ENCODE measurements at regions not wholly inside any gene's neighbourhood (a gene's known extent, or its start where the extent isn't known, plus 50 kb on each side); places are given as distances from the start of the nearest gene placed in this dataset.

- TF ChIP-seq CTCF (conservative IDR thresholded peaks at IDR 0.05; ENCODE audit: low read length) (no peak), EZH2phosphoT487 (IDR thresholded peaks at IDR 0.05; ENCODE audit: borderline replicate concordance, low read depth, low read length) (no peak)
These were observed 335.6 kb upstream of the CLINT1 start for GRCh38 chr5:158194561-158194976.
